Caco-2 (cell line): ENCODE measurements at regions not wholly inside any gene's neighbourhood (a gene's known extent, or its start where the extent isn't known, plus 50 kb on each side); places are given as distances from the start of the nearest gene placed in this dataset.

Experiments
- BruUV-seq: library from RNA; stranded (reverse); fragments of 400-500 nt; replicated peaks from 2 replicates; lab custom pipeline; 2021; lab: Mats Ljungman, UMichigan
- CTCF ChIA-PET: fragments of 300-600 bp; sonication (Branson Sonifier 250); formaldehyde crosslinking; loops from one replicate; lab custom pipeline; 2022; ENCODE audit warnings: antibody characterized with exemption; lab: Charles Lee
- POLR2A ChIA-PET: fragments of 300-600 bp; sonication (Branson Sonifier 250); formaldehyde crosslinking; loops from one replicate; lab custom pipeline; 2022; ENCODE audit warnings: antibody characterized with exemption; lab: Charles Lee
- DNase-seq, 2 experiments: peaks; one replicate each; pipeline versions ENCODE4 v3.0.0 to v3.0.0-alpha.2; 2020 to 2022
- H3K27me3 ChIP-seq: replicated peaks from 2 replicates; pipeline ENCODE4 v1.6.0; 2011; ENCODE audit warnings: low read length; ENCODE audit not compliant: control insufficient read depth, insufficient read depth
- H3K36me3 ChIP-seq: 2 replicates; pipeline ENCODE4 v1.5.1; 2011; ENCODE audit warnings: low read length; ENCODE audit not compliant: control insufficient read depth, insufficient read depth
- H3K4me1 ChIP-seq: fragments of 250-450 bp; sonication (Bioruptor Pico); 2 replicates; pipeline ENCODE4 v1.5.1; 2020; ENCODE audit warnings: mild to moderate bottlenecking
- H3K4me3 ChIP-seq: 2 replicates; pipeline ENCODE4 v1.5.1; 2011; ENCODE audit warnings: low read depth, mild to moderate bottlenecking, control low read depth, low read length
- H3K9me3 ChIP-seq: fragments of 250-450 bp; sonication (Bioruptor Pico); 2 replicates; pipeline ENCODE4 v1.5.1; 2020; ENCODE audit warnings: mild to moderate bottlenecking, moderate library complexity
- H3K27ac Mint-ChIP-seq: one replicate; pipeline ENCODE4 v1.8.0; 2022; ENCODE audit warnings: mixed read lengths; ENCODE audit not compliant: unreplicated experiment
- H3K27me3 Mint-ChIP-seq: one replicate; pipeline ENCODE4 v1.8.0; 2022; ENCODE audit warnings: mixed read lengths; ENCODE audit not compliant: insufficient read depth, unreplicated experiment
- H3K36me3 Mint-ChIP-seq: one replicate; pipeline ENCODE4 v1.8.0; 2022; ENCODE audit warnings: mild to moderate bottlenecking, mixed read lengths; ENCODE audit not compliant: insufficient read depth, unreplicated experiment
- H3K4me1 Mint-ChIP-seq: one replicate; pipeline ENCODE4 v1.8.0; 2022; ENCODE audit warnings: low read depth, mixed read lengths; ENCODE audit not compliant: unreplicated experiment
- H3K4me3 Mint-ChIP-seq: one replicate; pipeline ENCODE4 v1.8.0; 2022; ENCODE audit warnings: mild to moderate bottlenecking, moderate library complexity, mixed read lengths; ENCODE audit not compliant: unreplicated experiment
- H3K9me3 Mint-ChIP-seq: one replicate; pipeline ENCODE4 v1.8.0; 2022; ENCODE audit warnings: mixed read lengths; ENCODE audit not compliant: unreplicated experiment
- intact Hi-C: fragments of 100-400 bp; cut with micrococcal nuclease; formaldehyde crosslinking; loops from one replicate; pipeline ENCODE4 v1.10.0; 2022; ENCODE audit not compliant: unreplicated experiment
- TF ChIP-seq, protein P1 (sequence below), 2 experiments: fragments of 200-600 bp in 1 of 2; IDR thresholded peaks; 1 replicate in 1 of 2; 2 replicates in 1 of 2; pipeline versions ENCODE4 v1.5.1 to v1.8.0; 2011 to 2022; ENCODE audit warnings: antibody characterized with exemption in 1 of 2, control low read depth in 1 of 2, inconsistent platforms in 1 of 2, low read depth in 1 of 2, low read length in 1 of 2, mild to moderate bottlenecking in 1 of 2, moderate library complexity in 1 of 2; ENCODE audit not compliant: insufficient read depth in 1 of 2, severe bottlenecking in 1 of 2, unreplicated experiment in 1 of 2

DNA sequence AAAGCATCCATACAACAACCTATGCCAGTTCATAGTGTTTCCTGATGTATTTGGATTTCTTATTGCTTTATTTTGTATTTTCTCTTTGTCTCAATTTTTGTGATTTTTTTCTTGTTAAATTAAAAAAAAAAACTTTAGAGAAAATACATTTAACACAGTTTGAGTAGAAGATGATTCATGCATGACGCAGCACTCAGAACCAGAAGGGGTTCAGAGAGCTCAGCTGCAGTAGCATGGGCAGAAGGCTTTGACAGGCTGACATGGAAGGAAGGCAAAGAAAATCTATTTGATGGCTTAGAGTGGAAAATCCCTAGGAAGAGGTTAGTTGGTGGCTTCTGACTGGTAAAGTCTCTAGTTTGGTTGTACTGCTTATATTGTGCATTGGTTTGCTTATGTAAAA lies 207.2 kb upstream of the STXBP5 start:
- POLR2A ChIA-PET, result no interaction called here
- no peaks in the 10 kb centered on the region for H3K36me3 Mint-ChIP-seq
- H3K27ac Mint-ChIP-seq, result no peak overlapping the region

DNA sequence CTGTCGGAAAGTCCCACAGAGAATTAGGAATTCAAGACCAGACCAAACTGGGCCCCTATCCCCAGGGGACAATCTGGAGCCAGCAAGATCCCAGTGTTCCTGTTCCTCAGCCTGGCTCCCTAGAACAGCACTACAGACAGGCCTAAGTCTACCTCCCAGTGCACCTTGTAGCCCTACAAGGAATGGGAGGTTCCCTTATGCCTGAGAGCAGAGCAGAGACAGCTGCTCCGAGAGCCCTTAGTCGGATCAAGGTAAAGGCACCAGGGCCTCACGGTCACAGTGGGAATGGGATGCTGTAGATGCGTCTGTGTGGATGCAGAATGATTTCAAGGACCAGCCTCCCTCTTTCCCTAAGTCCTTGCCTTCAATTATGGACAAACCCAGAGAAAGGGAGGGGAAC lies 204.5 kb upstream of the STXBP5 start:
- Histone ChIP-seq H3K9me3 (no peaks in the 10 kb centered on the region), H3K4me1 (no peaks in the 10 kb centered on the region), H3K36me3 (no peaks in the 10 kb centered on the region), H3K27me3 (no peaks in the 10 kb centered on the region), H3K4me3 (no peak overlapping the region)
- no peaks in the 10 kb centered on the region for H3K36me3 Mint-ChIP-seq
- no peaks in the 10 kb centered on the region for H3K27me3 Mint-ChIP-seq
- TF ChIP-seq, protein P1, sequence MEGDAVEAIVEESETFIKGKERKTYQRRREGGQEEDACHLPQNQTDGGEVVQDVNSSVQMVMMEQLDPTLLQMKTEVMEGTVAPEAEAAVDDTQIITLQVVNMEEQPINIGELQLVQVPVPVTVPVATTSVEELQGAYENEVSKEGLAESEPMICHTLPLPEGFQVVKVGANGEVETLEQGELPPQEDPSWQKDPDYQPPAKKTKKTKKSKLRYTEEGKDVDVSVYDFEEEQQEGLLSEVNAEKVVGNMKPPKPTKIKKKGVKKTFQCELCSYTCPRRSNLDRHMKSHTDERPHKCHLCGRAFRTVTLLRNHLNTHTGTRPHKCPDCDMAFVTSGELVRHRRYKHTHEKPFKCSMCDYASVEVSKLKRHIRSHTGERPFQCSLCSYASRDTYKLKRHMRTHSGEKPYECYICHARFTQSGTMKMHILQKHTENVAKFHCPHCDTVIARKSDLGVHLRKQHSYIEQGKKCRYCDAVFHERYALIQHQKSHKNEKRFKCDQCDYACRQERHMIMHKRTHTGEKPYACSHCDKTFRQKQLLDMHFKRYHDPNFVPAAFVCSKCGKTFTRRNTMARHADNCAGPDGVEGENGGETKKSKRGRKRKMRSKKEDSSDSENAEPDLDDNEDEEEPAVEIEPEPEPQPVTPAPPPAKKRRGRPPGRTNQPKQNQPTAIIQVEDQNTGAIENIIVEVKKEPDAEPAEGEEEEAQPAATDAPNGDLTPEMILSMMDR (IDR thresholded peaks at IDR 0.05; ENCODE audit: insufficient read depth in 1 of 2, low read depth in 1 of 2, low read length in 1 of 2, severe bottlenecking in 1 of 2, unreplicated experiment in 1 of 2), result no peak
- ChIA-PET POLR2A (no interaction called here), CTCF (no interaction called here)
- intact Hi-C loops, result no loop called here
- H3K4me3 Mint-ChIP-seq, result no peak overlapping the region
- H3K9me3 Mint-ChIP-seq, result no peaks in the 10 kb centered on the region
- no peak overlapping the region for H3K27ac Mint-ChIP-seq
- DNase-seq, result no peak
- no peaks in the 10 kb centered on the region for H3K4me1 Mint-ChIP-seq
- no TSS peak for BruUV-seq

More for the DNA sequence above, 207.2 kb upstream of the STXBP5 start:
- H3K4me3 ChIP-seq, result no peak overlapping the region
- H3K9me3 Mint-ChIP-seq, result no peaks in the 10 kb centered on the region
- BruUV-seq, result no TSS peak
- no peaks in the 10 kb centered on the region for H3K4me1 Mint-ChIP-seq
- H3K27me3 ChIP-seq, result no peaks in the 10 kb centered on the region
- no peak overlapping the region for H3K4me3 Mint-ChIP-seq
- H3K4me1 ChIP-seq, result no peaks in the 10 kb centered on the region
- no peaks in the 10 kb centered on the region for H3K9me3 ChIP-seq
- CTCF ChIA-PET, result no interaction called here
- no peaks in the 10 kb centered on the region for H3K36me3 ChIP-seq
- intact Hi-C loops, result no loop called here
- no peaks in the 10 kb centered on the region for H3K27me3 Mint-ChIP-seq
- no peak for DNase-seq
- TF ChIP-seq, protein P1 (IDR thresholded peaks at IDR 0.05; ENCODE audit: insufficient read depth in 1 of 2, low read depth in 1 of 2, low read length in 1 of 2, severe bottlenecking in 1 of 2, unreplicated experiment in 1 of 2), result no peak

DNA sequence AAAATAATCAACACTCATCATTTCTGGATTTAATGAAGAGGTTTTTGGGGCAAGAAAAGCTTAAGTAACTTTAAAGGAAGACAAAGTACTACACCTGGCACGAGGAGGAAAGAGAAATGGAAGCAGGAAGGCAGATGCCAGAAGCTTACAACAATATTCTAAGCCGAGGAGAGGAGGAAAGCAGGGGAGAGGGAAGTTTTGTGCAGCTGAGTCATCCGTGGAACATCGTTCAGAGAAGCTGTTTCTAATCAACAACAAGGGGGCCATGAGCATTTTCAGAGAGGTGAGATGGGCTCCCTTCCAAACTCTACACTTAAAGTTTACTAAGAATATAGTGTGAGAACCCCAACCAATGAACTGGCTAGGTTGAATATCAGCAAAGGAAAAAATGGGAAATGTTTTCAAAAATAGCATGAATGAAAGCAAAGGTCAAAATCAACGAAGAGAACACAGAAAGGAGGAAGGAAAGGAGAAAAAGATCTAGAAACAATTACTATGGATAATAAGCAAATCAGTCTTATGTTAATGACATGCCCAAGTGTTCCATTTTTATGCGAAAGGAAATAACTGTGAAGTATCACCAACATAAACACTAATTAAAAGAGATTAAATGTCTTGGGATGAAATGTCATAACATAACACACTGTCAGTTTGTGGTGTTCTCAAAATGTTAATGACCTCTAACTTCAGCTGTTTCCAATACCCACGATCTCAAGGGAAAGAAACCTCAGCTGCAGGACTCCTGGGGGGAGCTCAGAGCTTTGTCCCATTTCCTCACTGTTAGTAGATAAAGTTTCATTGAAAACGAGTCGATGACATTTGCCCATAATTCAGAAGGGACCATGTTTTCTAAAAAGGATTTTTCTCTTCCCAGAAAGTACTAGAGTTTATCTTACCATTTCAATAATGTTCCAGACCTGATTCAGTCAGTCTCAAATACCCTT lies 203.4 kb upstream of the STXBP5 start:
- Mint-ChIP-seq H3K27ac (no peak overlapping the region), H3K4me3 (no peak overlapping the region), H3K9me3 (no peaks in the 10 kb centered on the region), H3K36me3 (no peaks in the 10 kb centered on the region), H3K27me3 (no peaks in the 10 kb centered on the region), H3K4me1 (no peaks in the 10 kb centered on the region)
- TF ChIP-seq, protein P1 (IDR thresholded peaks at IDR 0.05; ENCODE audit: insufficient read depth in 1 of 2, low read depth in 1 of 2, low read length in 1 of 2, severe bottlenecking in 1 of 2, unreplicated experiment in 1 of 2), result no peak
- no TSS peak for BruUV-seq
- ChIA-PET CTCF (no interaction called here), POLR2A (no interaction called here)
- Histone ChIP-seq H3K36me3 (no peaks in the 10 kb centered on the region), H3K9me3 (no peaks in the 10 kb centered on the region), H3K27me3 (no peaks in the 10 kb centered on the region), H3K4me1 (no peaks in the 10 kb centered on the region), H3K4me3 (no peak overlapping the region)
- intact Hi-C loops, result no loop called here
- no peak for DNase-seq
